ENCODE measurements at regions not wholly inside any gene's neighbourhood (a gene's known extent, or its start where the extent isn't known, plus 50 kb on each side); places are given as distances from the start of the nearest gene placed in this dataset.

DNA sequence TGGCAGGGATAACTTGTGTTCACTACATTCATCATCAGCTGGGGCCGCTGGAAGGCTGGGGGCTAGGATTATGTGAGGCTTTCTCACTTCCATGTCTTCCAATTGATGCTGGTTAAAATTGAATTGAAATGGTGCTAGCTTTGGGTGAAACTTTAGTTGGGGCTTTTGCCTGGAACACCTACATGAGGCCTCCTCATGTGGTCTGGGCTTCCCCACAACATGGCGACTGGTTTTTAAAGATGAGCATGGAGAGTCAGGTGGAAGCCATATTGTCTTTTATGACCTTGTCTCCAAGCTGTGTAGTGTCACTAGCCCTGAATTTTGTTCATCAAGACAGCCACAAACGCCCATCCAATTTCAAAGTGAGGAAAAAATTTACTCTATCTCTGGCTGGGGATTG is 1033.9 kb downstream of the TYW1 start:
- Histone ChIP-seq H3K4me1 (ENCODE audit: insufficient read depth) (no peaks in the 10 kb centered on the region), H3K4me2 (no peak overlapping the region), H3K27me3 (ENCODE audit: insufficient read depth) (no peaks in the 10 kb centered on the region), H4K20me1 (replicated peaks; ENCODE audit: insufficient read depth) (no peaks in the 10 kb centered on the region), H3K4me3 (no peak overlapping the region), H3K79me2 (replicated peaks; ENCODE audit: insufficient read depth) (no peaks in the 10 kb centered on the region), H2AFZ (no peak overlapping the region), H3K27ac (ENCODE audit: low read depth) (no peak overlapping the region), H3K36me3 (ENCODE audit: insufficient read depth) (peaks cover 4% of the 10 kb centered on the region; the same call in 1 of the 2 replicates), H3K9me2 (ENCODE audit: insufficient read depth) (no peaks in the 10 kb centered on the region), H3F3A (replicated peaks; ENCODE audit: low read depth) (no peaks in the 10 kb centered on the region)
- Mint-ChIP-seq H3K27me3 (ENCODE audit: insufficient read depth, low read depth, poor library complexity) (peaks cover 3% of the 10 kb centered on the region), H3K36me3 (ENCODE audit: low read depth) (peaks cover 47% of the 10 kb centered on the region), H3K4me1 (no peaks in the 10 kb centered on the region), H3K4me3 (no peak overlapping the region), H3K9me3 (peaks cover 100% of the 10 kb centered on the region), H3K27ac (no peak overlapping the region)
- no peak for DNase-seq (ENCODE audit: low spot score)
- ATAC-seq, result no peak
- TF ChIP-seq NANOG (IDR thresholded peaks at IDR 0.05; ENCODE audit: borderline replicate concordance) (no peak), ZNF114 (CRISPR knock-in tag; IDR thresholded peaks at IDR 0.05) (no peak), JUNB (IDR thresholded peaks at IDR 0.05; ENCODE audit: unreplicated experiment) (no peak), CREB1 (CRISPR knock-in tag; IDR thresholded peaks at IDR 0.05; ENCODE audit: low read depth) (no peak), EZH2 (IDR thresholded peaks at IDR 0.05; ENCODE audit: low read depth, unreplicated experiment) (no peak)

GRCh38 chr7:68031180-68031943 is 1034.7 kb downstream of the TYW1 start:
- Mint-ChIP-seq H3K36me3 (ENCODE audit: low read depth) (peaks cover 47% of the 10 kb centered on the region), H3K9me3 (peaks cover 100% of the 10 kb centered on the region), H3K4me3 (no peak overlapping the region), H3K27me3 (ENCODE audit: insufficient read depth, low read depth, poor library complexity) (peaks cover 3% of the 10 kb centered on the region), H3K27ac (no peak overlapping the region), H3K4me1 (no peaks in the 10 kb centered on the region)
- Histone ChIP-seq H4K20me1 (replicated peaks; ENCODE audit: insufficient read depth) (no peaks in the 10 kb centered on the region), H3K27ac (ENCODE audit: low read depth) (no peak overlapping the region), H3K9me2 (ENCODE audit: insufficient read depth) (no peaks in the 10 kb centered on the region), H3F3A (replicated peaks; ENCODE audit: low read depth) (no peaks in the 10 kb centered on the region), H3K4me1 (ENCODE audit: insufficient read depth) (no peaks in the 10 kb centered on the region), H3K4me2 (no peak overlapping the region), H3K27me3 (ENCODE audit: insufficient read depth) (no peaks in the 10 kb centered on the region), H3K36me3 (ENCODE audit: insufficient read depth) (peaks cover 11% of the 10 kb centered on the region; the same call in 1 of the 2 replicates), H3K4me3 (no peak overlapping the region), H3K79me2 (replicated peaks; ENCODE audit: insufficient read depth) (no peaks in the 10 kb centered on the region), H2AFZ (no peak overlapping the region)
- ATAC-seq, result no peak
- TF ChIP-seq EZH2 (IDR thresholded peaks at IDR 0.05; ENCODE audit: low read depth, unreplicated experiment), result no peak
- no peak for TF ChIP-seq NANOG (IDR thresholded peaks at IDR 0.05; ENCODE audit: borderline replicate concordance)
- no peak for TF ChIP-seq STAT1 (IDR thresholded peaks at IDR 0.05; ENCODE audit: unreplicated experiment)
- TF ChIP-seq ZNF331 (CRISPR knock-in tag; IDR thresholded peaks at IDR 0.05; ENCODE audit: low read depth), result no peak
- no peak for TF ChIP-seq CREB1 (CRISPR knock-in tag; IDR thresholded peaks at IDR 0.05; ENCODE audit: low read depth)
- TF ChIP-seq, protein P1, sequence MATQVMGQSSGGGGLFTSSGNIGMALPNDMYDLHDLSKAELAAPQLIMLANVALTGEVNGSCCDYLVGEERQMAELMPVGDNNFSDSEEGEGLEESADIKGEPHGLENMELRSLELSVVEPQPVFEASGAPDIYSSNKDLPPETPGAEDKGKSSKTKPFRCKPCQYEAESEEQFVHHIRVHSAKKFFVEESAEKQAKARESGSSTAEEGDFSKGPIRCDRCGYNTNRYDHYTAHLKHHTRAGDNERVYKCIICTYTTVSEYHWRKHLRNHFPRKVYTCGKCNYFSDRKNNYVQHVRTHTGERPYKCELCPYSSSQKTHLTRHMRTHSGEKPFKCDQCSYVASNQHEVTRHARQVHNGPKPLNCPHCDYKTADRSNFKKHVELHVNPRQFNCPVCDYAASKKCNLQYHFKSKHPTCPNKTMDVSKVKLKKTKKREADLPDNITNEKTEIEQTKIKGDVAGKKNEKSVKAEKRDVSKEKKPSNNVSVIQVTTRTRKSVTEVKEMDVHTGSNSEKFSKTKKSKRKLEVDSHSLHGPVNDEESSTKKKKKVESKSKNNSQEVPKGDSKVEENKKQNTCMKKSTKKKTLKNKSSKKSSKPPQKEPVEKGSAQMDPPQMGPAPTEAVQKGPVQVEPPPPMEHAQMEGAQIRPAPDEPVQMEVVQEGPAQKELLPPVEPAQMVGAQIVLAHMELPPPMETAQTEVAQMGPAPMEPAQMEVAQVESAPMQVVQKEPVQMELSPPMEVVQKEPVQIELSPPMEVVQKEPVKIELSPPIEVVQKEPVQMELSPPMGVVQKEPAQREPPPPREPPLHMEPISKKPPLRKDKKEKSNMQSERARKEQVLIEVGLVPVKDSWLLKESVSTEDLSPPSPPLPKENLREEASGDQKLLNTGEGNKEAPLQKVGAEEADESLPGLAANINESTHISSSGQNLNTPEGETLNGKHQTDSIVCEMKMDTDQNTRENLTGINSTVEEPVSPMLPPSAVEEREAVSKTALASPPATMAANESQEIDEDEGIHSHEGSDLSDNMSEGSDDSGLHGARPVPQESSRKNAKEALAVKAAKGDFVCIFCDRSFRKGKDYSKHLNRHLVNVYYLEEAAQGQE (IDR thresholded peaks at IDR 0.05; ENCODE audit: unreplicated experiment), result no peak
- no peak for DNase-seq (ENCODE audit: low spot score)
